ENCODE measurements at regions not wholly inside any gene's neighbourhood (a gene's known extent, or its start where the extent isn't known, plus 50 kb on each side); places are given as distances from the start of the nearest gene placed in this dataset.
A peak's percentile ranks its signal among the peaks of the same experiment; 100 is the strongest.
"Not testable (repeated sequence)": the region's sequence is repeated elsewhere in the genome, so short reads cannot be mapped to it uniquely, and the experiment has no call there.

DNA sequence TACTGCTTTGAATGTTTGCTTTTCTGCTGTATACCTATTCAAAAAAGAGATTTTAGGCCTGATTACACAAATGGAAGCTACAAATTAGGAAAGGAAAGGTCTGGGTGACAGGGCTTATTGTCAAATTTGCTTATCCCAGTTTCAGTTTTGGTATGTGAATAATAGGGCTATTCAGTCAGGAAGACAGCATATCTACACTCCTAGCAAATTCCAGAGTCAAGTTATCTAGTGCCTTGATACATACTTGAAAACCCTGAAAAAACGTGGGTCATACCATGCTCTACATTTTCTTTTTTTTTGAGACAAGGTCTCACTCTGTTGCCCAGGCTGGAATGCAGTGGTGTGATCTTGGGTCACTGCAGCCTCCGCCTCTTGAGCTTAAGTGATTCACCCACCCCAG, 59.2 kb upstream of the CCDC180 start:
- H3K27ac Mint-ChIP-seq; H3K9me3 ChIP-seq (ENCODE audit: low read depth); H3K9me3 Mint-ChIP-seq; H3K4me2 ChIP-seq; H3K36me3 ChIP-seq; H3K4me1 ChIP-seq; H3K27me3 Mint-ChIP-seq (ENCODE audit: insufficient read depth, low read depth); DNase-seq (ENCODE audit: low spot score); H2AFZ ChIP-seq (replicated peaks); H3K9ac ChIP-seq; H3K27me3 ChIP-seq; H4K20me1 ChIP-seq (ENCODE audit: low read depth); H3K27ac ChIP-seq; H3K4me1 Mint-ChIP-seq; H3K79me2 ChIP-seq (ENCODE audit: low read depth); H3K4me3 ChIP-seq; H3F3A ChIP-seq (ENCODE audit: low read depth); H3K36me3 Mint-ChIP-seq; H3K4me3 Mint-ChIP-seq: not testable (repeated sequence)

DNA sequence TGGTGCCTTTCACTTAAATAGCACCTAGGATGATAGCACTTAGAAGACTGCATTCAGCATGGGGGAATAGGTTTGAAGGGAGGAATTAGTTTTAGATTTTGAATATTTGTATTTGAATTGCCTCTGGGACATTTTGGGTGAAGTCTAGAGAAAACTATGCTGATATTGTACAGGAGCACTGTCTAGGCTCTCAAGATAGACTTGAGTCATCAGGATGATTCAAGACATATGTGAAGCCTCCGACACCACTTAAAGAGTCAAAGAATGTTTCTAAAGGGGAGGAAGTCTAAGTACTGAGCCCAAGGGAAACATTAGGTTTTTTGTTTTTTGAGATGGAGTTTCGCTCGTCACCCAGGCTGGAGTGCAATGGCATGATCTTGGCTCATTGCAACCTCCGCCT, 63.9 kb upstream of the CCDC180 start:
- H3K27ac ChIP-seq: no peak overlapping the region
- no peaks in the 10 kb centered on the region for H4K20me1 ChIP-seq (ENCODE audit: low read depth)
- no peak for DNase-seq (ENCODE audit: low spot score)
- peaks cover 2% of the 10 kb centered on the region for H3K27me3 Mint-ChIP-seq (ENCODE audit: insufficient read depth, low read depth)
- H3K27ac Mint-ChIP-seq: no peak overlapping the region
- no peak overlapping the region for H3K4me3 Mint-ChIP-seq
- no peak overlapping the region for H3K4me3 ChIP-seq
- H3K79me2 ChIP-seq (ENCODE audit: low read depth): peaks cover 35% of the 10 kb centered on the region
- H3K4me2 ChIP-seq: no peak overlapping the region
- peaks cover 6% of the 10 kb centered on the region for H3K4me1 ChIP-seq
- H3F3A ChIP-seq (ENCODE audit: low read depth): peaks cover 9% of the 10 kb centered on the region
- peaks cover 10% of the 10 kb centered on the region for H3K4me1 Mint-ChIP-seq
- TF ChIP-seq, protein P1, sequence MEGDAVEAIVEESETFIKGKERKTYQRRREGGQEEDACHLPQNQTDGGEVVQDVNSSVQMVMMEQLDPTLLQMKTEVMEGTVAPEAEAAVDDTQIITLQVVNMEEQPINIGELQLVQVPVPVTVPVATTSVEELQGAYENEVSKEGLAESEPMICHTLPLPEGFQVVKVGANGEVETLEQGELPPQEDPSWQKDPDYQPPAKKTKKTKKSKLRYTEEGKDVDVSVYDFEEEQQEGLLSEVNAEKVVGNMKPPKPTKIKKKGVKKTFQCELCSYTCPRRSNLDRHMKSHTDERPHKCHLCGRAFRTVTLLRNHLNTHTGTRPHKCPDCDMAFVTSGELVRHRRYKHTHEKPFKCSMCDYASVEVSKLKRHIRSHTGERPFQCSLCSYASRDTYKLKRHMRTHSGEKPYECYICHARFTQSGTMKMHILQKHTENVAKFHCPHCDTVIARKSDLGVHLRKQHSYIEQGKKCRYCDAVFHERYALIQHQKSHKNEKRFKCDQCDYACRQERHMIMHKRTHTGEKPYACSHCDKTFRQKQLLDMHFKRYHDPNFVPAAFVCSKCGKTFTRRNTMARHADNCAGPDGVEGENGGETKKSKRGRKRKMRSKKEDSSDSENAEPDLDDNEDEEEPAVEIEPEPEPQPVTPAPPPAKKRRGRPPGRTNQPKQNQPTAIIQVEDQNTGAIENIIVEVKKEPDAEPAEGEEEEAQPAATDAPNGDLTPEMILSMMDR (IDR thresholded peaks at IDR 0.05): no peak
- TF ChIP-seq EZH2phosphoT487 (IDR thresholded peaks at IDR 0.05) (no peak), EZH2 (IDR thresholded peaks at IDR 0.05) (no peak)
- no peak overlapping the region for H2AFZ ChIP-seq (replicated peaks)
- no peaks in the 10 kb centered on the region for H3K9me3 ChIP-seq (ENCODE audit: low read depth)
- no peaks in the 10 kb centered on the region for H3K9me3 Mint-ChIP-seq
- no peaks in the 10 kb centered on the region for H3K27me3 ChIP-seq
- H3K36me3 ChIP-seq: no peaks in the 10 kb centered on the region
- no peak overlapping the region for H3K9ac ChIP-seq
- no peaks in the 10 kb centered on the region for H3K36me3 Mint-ChIP-seq

DNA sequence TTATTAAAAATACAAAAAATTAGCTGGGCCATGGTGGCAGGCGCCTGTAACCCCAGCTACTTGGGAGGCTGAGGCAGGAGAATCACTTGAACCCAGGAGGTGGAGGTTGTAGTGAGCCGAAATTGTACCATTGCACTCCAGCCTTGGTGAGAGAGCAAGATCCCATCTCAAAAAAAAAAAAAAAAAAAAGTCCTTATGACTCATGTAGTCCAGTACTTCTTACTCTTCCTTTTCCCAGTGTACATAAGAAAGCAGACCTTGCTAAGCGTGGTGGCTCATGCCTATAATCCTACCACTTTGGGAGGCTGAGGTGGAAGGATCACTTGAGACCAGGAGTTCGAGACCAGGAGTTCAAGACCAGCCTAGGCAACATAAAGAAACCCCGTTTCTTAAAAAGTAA, 66.0 kb upstream of the CCDC180 start:
- H3K4me1 Mint-ChIP-seq: peaks cover 22% of the 10 kb centered on the region
- not testable (repeated sequence) for H3K9me3 ChIP-seq (ENCODE audit: low read depth); H3K27ac ChIP-seq; H3K27me3 Mint-ChIP-seq (ENCODE audit: insufficient read depth, low read depth); H3K9ac ChIP-seq; H3K27ac Mint-ChIP-seq; H3K4me3 Mint-ChIP-seq; H3K27me3 ChIP-seq; DNase-seq (ENCODE audit: low spot score); H3K36me3 Mint-ChIP-seq; H3K9me3 Mint-ChIP-seq; H3K4me3 ChIP-seq; H3K4me2 ChIP-seq; H4K20me1 ChIP-seq (ENCODE audit: low read depth); H3K36me3 ChIP-seq; H2AFZ ChIP-seq (replicated peaks)
- Histone ChIP-seq H3K79me2 (ENCODE audit: low read depth) (peaks cover 42% of the 10 kb centered on the region), H3F3A (ENCODE audit: low read depth) (peaks cover 27% of the 10 kb centered on the region), H3K4me1 (peaks cover 12% of the 10 kb centered on the region)

DNA sequence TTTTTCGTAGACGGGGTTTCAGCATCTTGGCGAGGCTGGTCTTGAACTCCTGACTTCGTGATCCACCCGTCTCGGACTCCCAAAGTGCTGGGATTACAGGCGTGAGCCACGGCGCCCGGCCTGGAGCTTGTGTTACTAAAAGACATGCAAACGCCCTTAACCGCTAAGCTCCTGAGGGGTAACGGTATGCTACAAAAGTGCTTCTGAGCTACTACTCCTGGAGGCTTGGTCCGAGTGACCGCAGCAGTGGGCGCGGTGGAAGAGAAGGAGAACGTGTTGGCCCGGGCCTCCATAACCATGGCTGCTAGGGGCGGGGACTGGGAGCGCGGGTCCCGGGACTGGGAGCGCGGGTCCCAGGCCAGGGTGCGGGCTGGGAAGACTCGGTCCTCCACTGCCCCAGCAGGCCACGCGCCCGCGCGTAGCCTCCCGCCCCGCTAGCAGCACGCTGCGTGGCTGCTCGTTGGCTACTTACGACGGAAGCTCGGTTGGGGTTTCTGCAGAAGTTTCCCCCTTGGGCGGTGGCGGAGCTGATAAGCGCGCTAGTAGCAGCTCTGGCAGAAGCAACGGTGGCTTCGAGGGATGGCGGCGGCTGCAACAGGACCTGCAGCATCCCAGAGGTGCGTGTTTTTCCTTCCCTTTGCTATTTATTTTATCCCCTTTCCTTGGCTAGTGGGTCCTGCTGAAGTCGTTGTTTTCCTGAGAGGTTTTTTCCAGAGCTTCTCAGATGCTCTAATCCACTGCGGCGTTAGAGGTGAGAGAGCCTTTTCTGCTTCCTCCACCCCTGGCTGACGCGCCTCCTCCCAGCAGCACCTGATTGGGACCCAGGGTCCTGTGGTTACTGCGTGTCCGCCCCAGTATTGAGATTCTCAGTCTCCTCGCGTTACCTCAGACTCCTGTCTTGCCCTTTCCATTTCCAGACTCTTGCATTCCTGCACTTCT, 69.2 kb upstream of the CCDC180 start:
- Histone ChIP-seq H3F3A (ENCODE audit: low read depth) (peaks cover 27% of the 10 kb centered on the region), H4K20me1 (ENCODE audit: low read depth) (no peaks in the 10 kb centered on the region), H3K27me3 (no peaks in the 10 kb centered on the region), H3K79me2 (ENCODE audit: low read depth) (peaks cover 54% of the 10 kb centered on the region), H3K4me3 (peak overlapping the region; percentile 51), H2AFZ (replicated peaks) (peak overlapping the region; percentile 48), H3K4me2 (peak overlapping the region; percentile 85), H3K9ac (no peak overlapping the region), H3K9me3 (ENCODE audit: low read depth) (no peaks in the 10 kb centered on the region), H3K36me3 (no peaks in the 10 kb centered on the region), H3K4me1 (peaks cover 12% of the 10 kb centered on the region), H3K27ac (peak overlapping the region; percentile 68)
- H3K4me1 Mint-ChIP-seq: peaks cover 24% of the 10 kb centered on the region
- H3K9me3 Mint-ChIP-seq: peaks cover 2% of the 10 kb centered on the region
- H3K27ac Mint-ChIP-seq: peak overlapping the region; percentile 93
- DNase-seq (ENCODE audit: low spot score): peak; percentile 87
- peak overlapping the region; percentile 95 for H3K4me3 Mint-ChIP-seq
- peaks cover 3% of the 10 kb centered on the region for H3K36me3 Mint-ChIP-seq
- TF ChIP-seq, protein P1 (IDR thresholded peaks at IDR 0.05): no peak
- TF ChIP-seq EZH2phosphoT487 (IDR thresholded peaks at IDR 0.05) (no peak), EZH2 (IDR thresholded peaks at IDR 0.05) (peak; percentile 35)
- peaks cover 5% of the 10 kb centered on the region for H3K27me3 Mint-ChIP-seq (ENCODE audit: insufficient read depth, low read depth)

Measured in neural progenitor cell (in vitro differentiated cells).